HAP-1 (cell line): ENCODE measurements at regions not wholly inside any gene's neighbourhood (a gene's known extent, or its start where the extent isn't known, plus 50 kb on each side); places are given as distances from the start of the nearest gene placed in this dataset.
A peak's percentile ranks its signal among the peaks of the same experiment; 100 is the strongest.

Experiments
- DNase-seq, 2 experiments: peaks; one replicate each; pipeline ENCODE4 v3.0.0-alpha.2; 2016 to 2020; ENCODE audit warnings: low spot score in 2 of 2
- H3K27me3 ChIP-seq: fragments of 250-450 bp; sonication (Bioruptor Pico); 2 replicates; pipeline ENCODE4 v1.5.1; 2020; ENCODE audit warnings: low read depth, mild to moderate bottlenecking, moderate library complexity
- H3K36me3 ChIP-seq: fragments of 250-450 bp; sonication (Bioruptor Pico); replicated peaks from 2 replicates; pipeline ENCODE4 v1.5.1; 2020; ENCODE audit warnings: mild to moderate bottlenecking
- H3K4me1 ChIP-seq: fragments of 250-450 bp; sonication (Bioruptor Pico); 2 replicates; pipeline ENCODE4 v1.5.1; 2020; ENCODE audit warnings: mild to moderate bottlenecking
- H3K4me3 ChIP-seq: fragments of 250-450 bp; sonication (Bioruptor Pico); 2 replicates; pipeline ENCODE4 v1.5.1; 2020; ENCODE audit warnings: mild to moderate bottlenecking, moderate library complexity
- H3K9me3 ChIP-seq: fragments of 250-450 bp; sonication (Bioruptor Pico); 2 replicates; pipeline ENCODE4 v1.5.1; 2020; ENCODE audit warnings: mild to moderate bottlenecking, moderate library complexity
- in situ Hi-C: fragments of 300-500 bp; cut with MboI; formaldehyde crosslinking; loops from 3 replicates; pipeline ENCODE4 v1.14.3; 2020; ENCODE audit warnings: low sequenced_read_pairs, inconsistent platforms, mixed read lengths

GRCh38 chr15:69973102-69973714, 124.5 kb downstream of the TLE3 start:
- H3K27me3 ChIP-seq = peaks cover 3% of the 10 kb centered on the region; the same call in 1 of the 2 replicates
- H3K4me3 ChIP-seq = no peak overlapping the region

GRCh38 chr15:69973880-69974279, 123.8 kb downstream of the TLE3 start:
- DNase-seq = no peak
- no peaks in the 10 kb centered on the region for H3K36me3 ChIP-seq
- no peaks in the 10 kb centered on the region for H3K9me3 ChIP-seq
- in situ Hi-C loops = no loop called here
- H3K27me3 ChIP-seq = peaks cover 3% of the 10 kb centered on the region; the same call in 1 of the 2 replicates
- no peak overlapping the region for H3K4me3 ChIP-seq
- no peaks in the 10 kb centered on the region for H3K4me1 ChIP-seq

More at GRCh38 chr15:69973102-69973714, 124.5 kb downstream of the TLE3 start:
- in situ Hi-C loops = no loop called here
- Histone ChIP-seq H3K36me3 (no peaks in the 10 kb centered on the region), H3K9me3 (no peaks in the 10 kb centered on the region), H3K4me1 (no peaks in the 10 kb centered on the region)
- DNase-seq = peak in 1 of 2 experiments; percentile 50

GRCh38 chr15:69974321-69974720, 123.4 kb downstream of the TLE3 start:
- no peaks in the 10 kb centered on the region for H3K36me3 ChIP-seq
- no peak for DNase-seq
- in situ Hi-C loops = no loop called here

GRCh38 chr15:69976366-69976994, 121.2 kb downstream of the TLE3 start:
- Histone ChIP-seq H3K9me3 (no peaks in the 10 kb centered on the region), H3K4me1 (no peaks in the 10 kb centered on the region), H3K27me3 (peaks cover 3% of the 10 kb centered on the region; the same call in 1 of the 2 replicates), H3K36me3 (no peaks in the 10 kb centered on the region), H3K4me3 (no peak overlapping the region)
- peak; percentile 54 to 82 for DNase-seq
- in situ Hi-C loops = no loop called here

More at GRCh38 chr15:69974321-69974720, 123.4 kb downstream of the TLE3 start:
- Histone ChIP-seq H3K27me3 (peaks cover 3% of the 10 kb centered on the region; the same call in 1 of the 2 replicates), H3K4me1 (no peaks in the 10 kb centered on the region), H3K4me3 (no peak overlapping the region), H3K9me3 (no peaks in the 10 kb centered on the region)

- peaks cover 7% of the 10 kb centered on the region for H3K27me3 ChIP-seq
- H3K4me3 ChIP-seq = no peak overlapping the region
- in situ Hi-C loops = no loop called here
- H3K36me3 ChIP-seq = no peaks in the 10 kb centered on the region
- no peaks in the 10 kb centered on the region for H3K4me1 ChIP-seq
- no peaks in the 10 kb centered on the region for H3K9me3 ChIP-seq
- DNase-seq = no peak
Measured at GRCh38 chr15:69978603-69979002, 119.1 kb downstream of the TLE3 start.

- in situ Hi-C loops = no loop called here
Measured at GRCh38 chr15:69979262-69979661, 118.5 kb downstream of the TLE3 start.

GRCh38 chr15:69979783-69980182, 117.9 kb downstream of the TLE3 start:
- in situ Hi-C loops = no loop called here
- Histone ChIP-seq H3K9me3 (no peaks in the 10 kb centered on the region), H3K27me3 (peaks cover 18% of the 10 kb centered on the region), H3K4me1 (no peaks in the 10 kb centered on the region), H3K36me3 (no peaks in the 10 kb centered on the region), H3K4me3 (no peak overlapping the region)
- DNase-seq = no peak

More at GRCh38 chr15:69979262-69979661, 118.5 kb downstream of the TLE3 start:
- no peak overlapping the region for H3K4me3 ChIP-seq
- no peaks in the 10 kb centered on the region for H3K4me1 ChIP-seq
- H3K36me3 ChIP-seq = no peaks in the 10 kb centered on the region
- no peak for DNase-seq
- no peaks in the 10 kb centered on the region for H3K9me3 ChIP-seq
- peaks cover 13% of the 10 kb centered on the region for H3K27me3 ChIP-seq

GRCh38 chr15:69980341-69981059, 117.2 kb downstream of the TLE3 start:
- in situ Hi-C loops = no loop called here
- H3K4me3 ChIP-seq = no peak overlapping the region
- peaks cover 24% of the 10 kb centered on the region for H3K27me3 ChIP-seq
- no peaks in the 10 kb centered on the region for H3K9me3 ChIP-seq
- no peaks in the 10 kb centered on the region for H3K4me1 ChIP-seq
- DNase-seq = no peak
- H3K36me3 ChIP-seq = no peaks in the 10 kb centered on the region

- H3K4me1 ChIP-seq = no peaks in the 10 kb centered on the region
- in situ Hi-C loops = no loop called here
- H3K27me3 ChIP-seq = peaks cover 37% of the 10 kb centered on the region
- no peak overlapping the region for H3K4me3 ChIP-seq
- no peaks in the 10 kb centered on the region for H3K36me3 ChIP-seq
- H3K9me3 ChIP-seq = no peaks in the 10 kb centered on the region
- no peak for DNase-seq
Measured at GRCh38 chr15:69982037-69982436, 115.7 kb downstream of the TLE3 start.

GRCh38 chr15:69983696-69984265, 113.9 kb downstream of the TLE3 start:
- DNase-seq = no peak
- H3K4me1 ChIP-seq = no peaks in the 10 kb centered on the region
- peaks cover 50% of the 10 kb centered on the region for H3K27me3 ChIP-seq
- no peak overlapping the region for H3K4me3 ChIP-seq
- no peaks in the 10 kb centered on the region for H3K36me3 ChIP-seq
- no peaks in the 10 kb centered on the region for H3K9me3 ChIP-seq
- in situ Hi-C loops = no loop called here

- peaks cover 64% of the 10 kb centered on the region for H3K27me3 ChIP-seq
- in situ Hi-C loops = no loop called here
- H3K9me3 ChIP-seq = no peaks in the 10 kb centered on the region
- no peak overlapping the region for H3K4me3 ChIP-seq
- no peaks in the 10 kb centered on the region for H3K36me3 ChIP-seq
- no peaks in the 10 kb centered on the region for H3K4me1 ChIP-seq
- DNase-seq = no peak
Measured at GRCh38 chr15:69987492-69988489, 109.9 kb downstream of the TLE3 start.

- peaks cover 60% of the 10 kb centered on the region for H3K27me3 ChIP-seq
Measured at GRCh38 chr15:69988541-69989225, 109.0 kb downstream of the TLE3 start.

More at GRCh38 chr15:69988541-69989225, 109.0 kb downstream of the TLE3 start:
- Histone ChIP-seq H3K4me1 (no peaks in the 10 kb centered on the region), H3K4me3 (no peak overlapping the region), H3K36me3 (no peaks in the 10 kb centered on the region), H3K9me3 (no peaks in the 10 kb centered on the region)
- DNase-seq = no peak
- in situ Hi-C loops = no loop called here
